HAP-1 (cell line): ENCODE measurements at regions not wholly inside any gene's neighbourhood (a gene's known extent, or its start where the extent isn't known, plus 50 kb on each side); places are given as distances from the start of the nearest gene placed in this dataset.

Source experiments
- DNase-seq, 2 experiments: peaks; one replicate each; pipeline ENCODE4 v3.0.0-alpha.2; 2016 to 2020; ENCODE audit warnings: low spot score in 2 of 2
- H3K27me3 ChIP-seq: fragments of 250-450 bp; sonication (Bioruptor Pico); 2 replicates; pipeline ENCODE4 v1.5.1; 2020; ENCODE audit warnings: low read depth, mild to moderate bottlenecking, moderate library complexity
- H3K36me3 ChIP-seq: fragments of 250-450 bp; sonication (Bioruptor Pico); replicated peaks from 2 replicates; pipeline ENCODE4 v1.5.1; 2020; ENCODE audit warnings: mild to moderate bottlenecking
- H3K4me1 ChIP-seq: fragments of 250-450 bp; sonication (Bioruptor Pico); 2 replicates; pipeline ENCODE4 v1.5.1; 2020; ENCODE audit warnings: mild to moderate bottlenecking
- H3K4me3 ChIP-seq: fragments of 250-450 bp; sonication (Bioruptor Pico); 2 replicates; pipeline ENCODE4 v1.5.1; 2020; ENCODE audit warnings: mild to moderate bottlenecking, moderate library complexity
- H3K9me3 ChIP-seq: fragments of 250-450 bp; sonication (Bioruptor Pico); 2 replicates; pipeline ENCODE4 v1.5.1; 2020; ENCODE audit warnings: mild to moderate bottlenecking, moderate library complexity
- in situ Hi-C: fragments of 300-500 bp; cut with MboI; formaldehyde crosslinking; loops from 3 replicates; pipeline ENCODE4 v1.14.3; 2020; ENCODE audit warnings: low sequenced_read_pairs, inconsistent platforms, mixed read lengths

DNA sequence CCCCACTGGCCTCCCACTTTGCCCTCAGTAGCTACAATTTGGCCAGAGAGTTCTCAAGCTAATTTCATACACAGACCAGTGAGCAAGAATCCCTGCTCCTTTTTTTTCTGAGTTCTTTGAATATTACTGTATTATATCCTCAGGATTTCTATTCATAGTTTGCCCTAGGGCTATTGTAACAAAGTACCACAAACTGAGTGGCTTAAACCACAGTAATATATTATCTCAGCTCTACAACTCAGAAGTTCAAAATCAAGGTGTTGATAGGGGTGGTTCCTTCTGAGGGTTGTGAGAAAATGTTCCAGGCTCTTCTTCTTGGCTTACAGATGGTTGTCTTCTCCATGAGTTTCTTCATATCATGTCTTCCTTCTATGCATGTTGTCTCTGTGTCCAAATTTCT is 289.4 kb upstream of the ESRRG start:
- Histone ChIP-seq H3K27me3 (peaks cover 2% of the 10 kb centered on the region; the same call in 1 of the 2 replicates), H3K4me1 (no peaks in the 10 kb centered on the region; the same call in 1 of the 2 replicates), H3K9me3 (no peaks in the 10 kb centered on the region), H3K4me3 (no peak overlapping the region), H3K36me3 (no peaks in the 10 kb centered on the region)
- in situ Hi-C loops = no loop called here
- no peak for DNase-seq

DNA sequence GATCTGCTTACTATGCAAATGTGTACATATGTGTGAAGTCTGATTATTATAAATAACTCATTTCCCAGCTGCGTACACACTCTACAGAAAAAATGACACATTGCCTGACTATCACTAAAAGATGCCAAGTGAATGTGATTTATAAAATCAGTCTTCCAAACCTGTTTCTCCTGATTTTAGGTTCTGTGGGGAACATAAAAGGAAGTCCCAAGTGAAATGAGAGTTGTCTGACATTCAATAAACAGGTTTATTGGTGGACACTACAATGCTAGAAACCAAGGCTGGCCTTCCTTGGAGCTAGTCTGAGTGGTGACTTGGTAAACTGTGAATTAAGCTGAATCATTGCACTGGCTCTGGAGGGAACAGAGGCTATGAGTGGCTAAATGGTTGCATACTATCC is 287.9 kb upstream of the ESRRG start:
- in situ Hi-C loops = no loop called here
- Histone ChIP-seq H3K36me3 (no peaks in the 10 kb centered on the region), H3K4me1 (no peaks in the 10 kb centered on the region; the same call in 1 of the 2 replicates), H3K27me3 (no peaks in the 10 kb centered on the region), H3K9me3 (no peaks in the 10 kb centered on the region), H3K4me3 (no peak overlapping the region)
- no peak for DNase-seq

DNA sequence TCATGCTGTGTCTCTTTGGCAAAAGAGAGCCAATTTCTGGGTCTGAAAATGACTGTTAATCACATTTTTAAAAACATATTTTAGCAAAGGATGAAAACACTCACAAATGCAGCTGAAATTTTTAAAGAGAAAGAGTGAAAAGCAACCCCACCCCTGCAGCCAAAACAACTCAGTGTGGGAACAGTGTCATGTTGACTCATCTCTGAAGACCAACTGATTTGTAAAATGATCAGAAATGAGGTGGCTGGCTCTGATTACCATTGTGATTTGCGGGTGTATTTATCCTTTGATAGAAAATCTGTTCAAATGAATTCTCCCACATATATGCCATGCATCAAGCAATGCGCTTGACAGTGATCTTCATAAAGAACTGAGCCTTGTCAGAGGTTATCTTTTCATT is 287.0 kb upstream of the ESRRG start:
- Histone ChIP-seq H3K9me3 (no peaks in the 10 kb centered on the region), H3K4me1 (no peaks in the 10 kb centered on the region; the same call in 1 of the 2 replicates), H3K27me3 (no peaks in the 10 kb centered on the region), H3K4me3 (no peak overlapping the region), H3K36me3 (no peaks in the 10 kb centered on the region)
- DNase-seq = no peak
- in situ Hi-C loops = no loop called here

DNA sequence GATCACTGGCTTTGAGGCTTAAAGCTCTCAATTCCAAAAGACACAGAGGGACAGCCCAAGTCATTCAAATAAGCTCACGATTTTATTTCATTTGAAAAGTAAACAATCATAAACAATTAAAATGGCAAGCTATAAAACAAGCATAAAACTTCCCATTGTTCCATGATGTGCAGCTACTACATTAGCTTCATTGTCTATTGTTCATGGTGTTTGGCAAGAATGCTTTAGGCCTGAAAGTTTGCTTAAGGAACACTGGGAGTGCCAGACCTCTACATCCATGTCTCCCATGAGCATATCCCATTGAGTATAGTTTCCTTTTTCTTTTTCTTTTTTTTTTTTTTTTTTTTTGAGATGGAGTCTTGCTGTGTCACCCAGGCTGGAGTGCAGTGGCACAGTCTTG is 286.1 kb upstream of the ESRRG start:
- H3K36me3 ChIP-seq = no peaks in the 10 kb centered on the region
- no peaks in the 10 kb centered on the region; the same call in 1 of the 2 replicates for H3K4me1 ChIP-seq
- no peak overlapping the region for H3K4me3 ChIP-seq
- no peaks in the 10 kb centered on the region for H3K27me3 ChIP-seq
- in situ Hi-C loops = no loop called here
- H3K9me3 ChIP-seq = no peaks in the 10 kb centered on the region
- DNase-seq = peak in 1 of 2 experiments; percentile 25

DNA sequence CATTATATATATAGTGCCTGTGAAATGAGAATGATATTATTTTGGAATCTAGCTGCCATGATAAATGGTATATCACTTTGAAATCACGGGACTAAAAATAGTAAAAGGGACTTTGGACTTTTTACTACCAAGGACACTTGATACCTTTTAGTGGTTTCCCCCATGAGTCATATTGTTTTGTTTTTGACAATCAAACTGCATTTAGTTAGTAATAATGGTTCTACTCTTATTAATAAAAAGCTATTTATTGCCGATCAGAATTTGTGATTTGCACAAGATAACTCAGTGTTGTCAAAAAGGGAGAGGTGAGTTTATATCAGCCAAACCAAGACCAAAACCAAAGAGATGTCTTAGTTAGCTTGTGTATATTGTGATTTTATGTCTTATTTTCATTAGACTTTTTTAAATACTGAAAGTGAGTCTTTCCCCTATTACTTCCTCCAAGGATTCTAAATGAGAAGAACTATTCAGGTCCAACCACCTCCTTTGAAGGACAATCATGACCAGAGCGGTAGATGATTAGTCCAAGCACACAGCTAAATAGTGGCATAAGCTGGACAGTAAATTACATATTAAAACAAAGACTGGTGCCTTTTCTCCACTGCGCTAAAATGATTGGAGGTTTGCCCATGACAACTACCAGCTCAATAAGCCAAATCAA is 281.7 kb upstream of the ESRRG start:
- Histone ChIP-seq H3K9me3 (no peaks in the 10 kb centered on the region), H3K4me1 (no peaks in the 10 kb centered on the region; the same call in 1 of the 2 replicates), H3K36me3 (no peaks in the 10 kb centered on the region), H3K4me3 (no peak overlapping the region), H3K27me3 (no peaks in the 10 kb centered on the region)
- no peak for DNase-seq
- in situ Hi-C loops = no loop called here

DNA sequence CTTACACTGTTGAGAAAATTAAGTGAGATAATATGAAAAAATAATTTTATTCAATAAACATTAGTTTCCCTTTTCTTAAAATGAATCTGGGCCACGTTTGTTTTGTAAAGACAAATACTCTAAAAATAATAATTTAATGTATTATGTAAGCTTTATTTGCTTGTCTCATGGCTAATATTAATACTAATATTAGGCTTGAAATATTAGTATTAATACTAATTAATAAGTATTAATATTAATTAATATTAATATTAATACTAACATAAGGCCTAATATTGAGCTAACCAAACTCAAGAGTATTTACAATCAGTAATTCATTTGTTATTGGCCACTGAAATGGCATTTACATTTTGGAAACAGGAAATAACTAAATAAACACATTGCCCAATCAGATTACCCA is 280.1 kb upstream of the ESRRG start:
- Histone ChIP-seq H3K27me3 (no peaks in the 10 kb centered on the region), H3K9me3 (no peaks in the 10 kb centered on the region), H3K4me3 (no peak overlapping the region), H3K4me1 (peaks cover 6% of the 10 kb centered on the region), H3K36me3 (no peaks in the 10 kb centered on the region)
- in situ Hi-C loops = no loop called here
- DNase-seq = no peak

DNA sequence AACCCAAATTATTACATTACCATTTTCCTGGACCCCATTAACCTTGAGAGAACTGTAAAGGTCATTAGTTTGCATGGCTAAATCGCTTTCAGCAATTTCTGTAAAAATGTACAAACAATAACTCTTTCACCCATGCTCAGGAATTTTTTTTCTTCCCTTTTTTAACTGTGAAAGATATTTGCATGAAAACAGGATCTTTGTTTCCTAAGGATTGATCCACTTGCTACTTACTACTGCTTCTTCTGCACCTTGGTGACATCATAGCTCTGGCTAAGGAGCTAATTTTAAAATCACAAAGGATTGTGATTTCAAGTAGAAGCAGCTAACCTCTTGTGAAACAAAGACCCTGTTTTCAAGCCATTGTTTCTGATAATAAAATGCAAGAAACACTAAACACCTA is 274.6 kb upstream of the ESRRG start:
- DNase-seq = peak; percentile 24 to 98
- Histone ChIP-seq H3K4me3 (no peak overlapping the region), H3K36me3 (no peaks in the 10 kb centered on the region), H3K9me3 (no peaks in the 10 kb centered on the region), H3K27me3 (no peaks in the 10 kb centered on the region), H3K4me1 (peaks cover 23% of the 10 kb centered on the region)
- in situ Hi-C loops = no loop called here

DNA sequence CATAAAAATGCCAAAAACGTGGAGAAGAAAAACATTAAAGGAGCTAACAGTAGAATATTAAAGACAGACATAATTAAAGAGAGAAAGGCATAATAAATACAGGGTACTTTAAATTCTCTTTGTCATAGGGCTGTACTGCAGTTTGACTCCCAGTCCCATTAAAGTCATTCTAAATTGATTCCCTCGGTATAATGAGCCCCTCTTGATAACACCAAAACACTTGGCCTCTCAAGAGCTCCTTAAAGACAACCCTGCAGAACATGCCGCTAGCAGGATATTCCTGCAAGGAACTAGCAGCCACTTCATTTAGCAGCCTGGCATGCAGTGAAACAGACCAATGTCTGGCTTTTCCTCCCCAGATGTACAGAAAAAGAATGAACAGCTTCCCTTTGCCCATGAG is 273.8 kb upstream of the ESRRG start:
- no peaks in the 10 kb centered on the region for H3K36me3 ChIP-seq
- in situ Hi-C loops = no loop called here
- H3K4me1 ChIP-seq = peaks cover 23% of the 10 kb centered on the region
- DNase-seq = peak in 1 of 2 experiments; percentile 12
- H3K27me3 ChIP-seq = no peaks in the 10 kb centered on the region
- H3K9me3 ChIP-seq = no peaks in the 10 kb centered on the region
- H3K4me3 ChIP-seq = no peak overlapping the region

DNA sequence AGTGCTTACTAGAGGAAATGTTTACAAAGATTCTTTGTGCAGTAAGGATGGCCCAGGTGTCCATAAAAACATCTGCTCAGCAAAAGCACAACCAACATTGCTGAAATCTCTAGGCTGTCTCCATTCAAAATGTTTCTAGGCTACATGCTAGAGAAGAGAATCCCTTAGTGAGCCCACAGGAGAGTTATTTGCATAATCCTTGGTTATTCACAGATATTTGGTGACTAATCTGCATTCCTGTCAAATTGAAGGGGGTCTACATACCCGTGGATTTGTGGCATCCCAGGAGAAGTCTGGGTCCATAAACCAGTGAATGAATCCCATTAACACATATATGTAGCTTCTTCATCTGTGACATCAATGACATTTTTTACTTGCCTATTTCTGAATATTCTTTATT is 261.3 kb upstream of the ESRRG start:
- H3K4me3 ChIP-seq = no peak overlapping the region
- peaks cover 18% of the 10 kb centered on the region for H3K4me1 ChIP-seq
- no peaks in the 10 kb centered on the region for H3K36me3 ChIP-seq
- in situ Hi-C loops = no loop called here
- peak; percentile 25 to 86 for DNase-seq
- no peaks in the 10 kb centered on the region for H3K9me3 ChIP-seq
- H3K27me3 ChIP-seq = no peaks in the 10 kb centered on the region

DNA sequence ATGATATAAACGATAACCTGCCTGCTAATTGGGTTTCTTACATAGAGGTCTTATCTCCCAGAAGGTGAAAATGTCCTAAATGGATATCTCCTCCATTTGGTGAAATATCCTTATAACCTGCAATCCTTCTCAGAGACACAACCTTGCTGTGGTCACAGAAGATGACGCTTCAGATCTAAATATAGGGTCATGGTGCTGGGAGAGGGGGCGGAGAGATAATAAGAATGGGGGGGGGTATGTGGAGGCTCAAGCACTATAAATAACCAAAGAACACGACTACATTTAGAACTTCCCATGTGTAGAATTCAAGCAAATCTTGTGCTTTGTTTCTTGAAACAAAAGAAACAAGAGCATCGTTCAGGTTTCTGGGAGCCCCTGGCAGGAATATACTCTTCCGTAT is 260.6 kb upstream of the ESRRG start:
- H3K9me3 ChIP-seq = no peaks in the 10 kb centered on the region
- in situ Hi-C loops = no loop called here
- peak; percentile 12 to 57 for DNase-seq
- H3K36me3 ChIP-seq = no peaks in the 10 kb centered on the region
- H3K4me1 ChIP-seq = peaks cover 18% of the 10 kb centered on the region
- no peak overlapping the region for H3K4me3 ChIP-seq
- H3K27me3 ChIP-seq = no peaks in the 10 kb centered on the region

DNA sequence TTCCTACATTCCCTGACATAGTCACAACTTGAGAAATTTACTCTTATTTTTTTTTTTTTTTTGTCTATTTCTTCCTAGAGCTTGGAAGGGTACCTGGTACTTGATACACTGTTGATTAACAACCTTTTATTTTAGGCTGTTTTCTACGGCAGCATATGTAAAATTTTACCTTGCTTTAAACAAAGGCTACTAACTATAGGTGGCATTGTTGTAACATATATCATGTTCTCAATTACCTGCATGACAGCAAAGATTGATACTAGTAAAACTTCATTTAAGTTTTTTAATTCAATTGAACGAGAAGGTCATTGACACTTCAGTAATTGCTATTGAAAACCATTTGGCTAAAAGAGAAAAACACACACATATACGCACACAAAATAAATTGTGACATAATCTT is 238.3 kb upstream of the ESRRG start:
- H3K4me3 ChIP-seq = no peak overlapping the region
- no peaks in the 10 kb centered on the region; the same call in 1 of the 2 replicates for H3K9me3 ChIP-seq
- no peaks in the 10 kb centered on the region for H3K27me3 ChIP-seq
- in situ Hi-C loops = no loop called here
- H3K36me3 ChIP-seq = no peaks in the 10 kb centered on the region
- no peak for DNase-seq
- peaks cover 7% of the 10 kb centered on the region for H3K4me1 ChIP-seq

DNA sequence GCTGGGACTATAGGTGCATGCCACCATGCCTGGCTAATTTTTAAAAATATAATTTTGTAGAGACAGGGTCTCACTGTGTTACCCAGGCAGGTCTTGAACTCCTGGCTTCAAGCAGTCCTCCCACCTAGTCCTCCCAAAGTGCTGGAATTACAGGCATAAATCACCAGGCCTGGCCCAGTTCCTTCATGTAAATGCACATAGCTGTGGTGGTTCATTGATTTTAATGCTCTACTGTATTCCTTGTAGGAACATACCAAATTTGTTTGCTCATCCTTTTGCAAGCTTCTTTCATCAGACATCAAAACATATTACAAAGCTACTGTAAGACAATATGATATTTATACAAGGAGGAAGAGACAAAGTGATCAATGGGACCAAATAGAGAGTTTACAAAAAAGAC is 237.5 kb upstream of the ESRRG start:
- H3K4me3 ChIP-seq = no peak overlapping the region
- DNase-seq = no peak
- no peaks in the 10 kb centered on the region for H3K36me3 ChIP-seq
- in situ Hi-C loops = no loop called here
- no peaks in the 10 kb centered on the region for H3K27me3 ChIP-seq
- peaks cover 7% of the 10 kb centered on the region for H3K4me1 ChIP-seq
- peaks cover 2% of the 10 kb centered on the region; the same call in 1 of the 2 replicates for H3K9me3 ChIP-seq

DNA sequence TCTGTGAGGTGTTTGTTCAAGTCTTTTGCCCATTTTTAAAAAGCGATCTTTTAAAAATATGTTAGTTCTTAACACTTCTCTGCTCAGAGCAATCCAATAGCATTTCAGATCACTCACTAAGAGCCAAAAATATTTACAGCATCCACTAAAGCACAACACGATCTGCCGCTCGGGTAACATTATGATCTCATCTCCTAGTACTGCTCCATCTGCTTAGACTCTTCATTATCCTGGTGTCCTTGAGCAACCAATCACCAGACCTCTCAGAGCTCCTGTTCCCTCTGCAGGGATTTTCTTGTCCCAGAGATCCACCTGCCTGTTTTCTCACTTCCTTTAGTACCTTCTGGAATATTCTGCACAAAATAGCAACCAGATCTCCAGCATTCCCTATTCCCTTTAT is 235.3 kb upstream of the ESRRG start:
- H3K27me3 ChIP-seq = no peaks in the 10 kb centered on the region
- in situ Hi-C loops = no loop called here
- H3K9me3 ChIP-seq = peaks cover 3% of the 10 kb centered on the region; the same call in 1 of the 2 replicates
- H3K4me3 ChIP-seq = no peak overlapping the region
- H3K36me3 ChIP-seq = no peaks in the 10 kb centered on the region
- no peak for DNase-seq
- peaks cover 10% of the 10 kb centered on the region for H3K4me1 ChIP-seq

DNA sequence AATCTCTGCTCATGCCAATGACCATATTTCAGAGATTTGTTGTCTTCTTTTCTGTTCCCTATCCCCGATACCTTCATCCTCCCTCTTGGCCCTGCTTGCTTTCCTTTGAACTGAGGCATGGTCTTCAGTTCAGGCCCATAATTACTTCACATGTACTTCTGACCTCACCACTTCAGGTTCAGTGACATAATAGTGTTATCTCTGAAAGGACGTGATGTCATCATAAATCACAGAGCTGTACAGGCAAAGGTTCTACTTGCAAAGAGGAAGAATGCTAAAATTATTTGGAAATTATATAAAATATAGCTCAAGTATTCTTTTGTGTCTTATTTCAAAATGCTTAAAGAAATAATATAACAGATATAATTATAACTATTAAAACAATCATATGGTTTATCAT is 230.3 kb upstream of the ESRRG start:
- peaks cover 3% of the 10 kb centered on the region; the same call in 1 of the 2 replicates for H3K9me3 ChIP-seq
- 0 out of 2 replicates have a peak, but pooled peaks cover 3% of the 10 kb centered on the region for H3K4me1 ChIP-seq
- H3K4me3 ChIP-seq = no peak overlapping the region
- in situ Hi-C loops = no loop called here
- H3K36me3 ChIP-seq = no peaks in the 10 kb centered on the region
- DNase-seq = no peak
- H3K27me3 ChIP-seq = no peaks in the 10 kb centered on the region

DNA sequence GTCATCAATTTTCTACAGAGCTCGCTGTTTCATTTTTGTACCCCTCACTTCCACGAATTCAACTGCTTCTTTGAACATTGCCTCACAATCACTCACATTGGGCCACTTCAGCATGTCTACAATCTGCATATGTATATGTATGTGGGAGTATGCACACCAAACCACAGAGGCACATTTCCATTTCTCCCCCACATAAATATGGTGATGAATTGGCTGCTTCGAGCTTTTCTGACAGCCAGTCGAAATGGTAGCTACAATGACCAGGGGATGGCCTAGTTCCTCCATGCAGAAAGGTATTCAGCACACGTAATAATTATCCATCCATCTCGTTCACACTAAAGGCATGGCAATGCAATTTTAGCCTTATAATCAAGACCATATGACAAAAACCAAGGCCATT is 229.6 kb upstream of the ESRRG start:
- H3K9me3 ChIP-seq = peaks cover 3% of the 10 kb centered on the region; the same call in 1 of the 2 replicates
- H3K4me1 ChIP-seq = 0 out of 2 replicates have a peak, but pooled peaks cover 3% of the 10 kb centered on the region
- H3K36me3 ChIP-seq = no peaks in the 10 kb centered on the region
- in situ Hi-C loops = no loop called here
- no peaks in the 10 kb centered on the region for H3K27me3 ChIP-seq
- DNase-seq = no peak
- H3K4me3 ChIP-seq = no peak overlapping the region
